ENCODE measurements at regions not wholly inside any gene's neighbourhood (a gene's known extent, or its start where the extent isn't known, plus 50 kb on each side); places are given as distances from the start of the nearest gene placed in this dataset.

DNA sequence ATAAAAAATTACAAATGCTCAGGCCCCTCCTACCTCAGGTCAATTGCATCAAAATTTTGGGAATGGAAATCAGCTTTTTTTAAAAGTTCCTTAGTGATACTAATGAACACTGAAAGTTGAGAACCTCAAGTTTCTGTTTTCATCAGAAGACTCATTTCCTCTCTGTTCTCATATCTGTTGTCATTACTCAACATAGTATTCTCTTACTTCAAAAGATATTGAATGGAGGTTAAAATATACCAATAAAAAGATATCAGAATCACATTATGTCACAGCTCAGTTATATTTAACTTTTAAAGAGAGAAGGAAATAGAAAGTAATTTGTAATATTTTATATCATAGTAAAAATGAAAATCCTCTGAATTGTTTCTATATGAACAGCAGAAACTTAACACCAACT lies 959.4 kb upstream of the LRRTM1 start:
- no peak for DNase-seq (ENCODE audit: low read depth in 4 of 4, low spot score in 3 of 4)

- no peak for DNase-seq (ENCODE audit: low read depth in 4 of 4, low spot score in 3 of 4)
These were observed 955.8 kb upstream of the LRRTM1 start for GRCh38 chr2:81260320-81260719.

GRCh38 chr2:81250270-81250669 lies 945.7 kb upstream of the LRRTM1 start:
- DNase-seq (ENCODE audit: low read depth in 4 of 4, low spot score in 3 of 4) = no peak

GRCh38 chr2:81249152-81249551 lies 944.6 kb upstream of the LRRTM1 start:
- DNase-seq (ENCODE audit: low read depth in 4 of 4, low spot score in 3 of 4) = no peak

DNA sequence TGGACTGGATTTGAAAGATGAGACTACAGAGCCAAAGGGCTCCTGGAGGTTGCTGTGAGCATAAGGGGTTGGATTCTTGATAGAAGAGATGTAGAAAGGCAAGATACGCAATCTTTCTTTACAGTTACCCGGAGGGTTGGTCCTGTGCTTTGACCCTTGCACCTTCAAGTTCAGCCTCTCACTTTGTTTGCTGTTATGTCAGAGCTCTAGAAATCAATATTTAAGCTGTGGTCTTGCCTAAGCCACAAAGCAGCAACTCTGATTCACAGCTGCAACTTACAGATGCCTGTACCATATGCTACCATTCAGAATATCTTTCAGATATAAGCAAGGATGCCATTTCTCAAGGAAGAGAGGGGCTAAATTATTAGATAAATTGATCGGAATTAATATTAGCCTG lies 943.1 kb upstream of the LRRTM1 start:
- DNase-seq (ENCODE audit: low read depth in 4 of 4, low spot score in 3 of 4) = no peak

- DNase-seq (ENCODE audit: low read depth in 4 of 4, low spot score in 3 of 4) = no peak
These were observed 937.9 kb upstream of the LRRTM1 start for GRCh38 chr2:81242501-81242900.

- no peak for DNase-seq (ENCODE audit: low read depth in 4 of 4, low spot score in 3 of 4)
These were observed 933.9 kb upstream of the LRRTM1 start for GRCh38 chr2:81238462-81238861.

DNA sequence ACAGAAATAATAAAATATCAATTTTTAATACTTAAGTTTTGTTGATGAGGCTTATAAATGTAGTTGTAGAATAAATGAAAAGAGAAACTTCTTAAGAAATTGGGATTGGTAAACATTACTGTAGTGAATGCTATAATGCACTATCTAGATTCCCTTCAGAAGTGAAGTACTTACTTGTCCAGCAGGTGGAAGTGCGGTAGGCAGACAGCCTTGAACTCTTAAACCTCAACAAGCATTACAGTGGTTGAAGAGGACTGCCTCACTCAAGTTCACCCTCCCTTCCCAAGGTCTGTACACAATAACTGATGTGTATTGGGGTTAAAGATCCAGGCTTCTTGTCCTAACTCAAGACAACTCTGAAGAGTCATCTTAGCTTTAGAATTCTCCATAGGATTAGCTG lies 931.0 kb upstream of the LRRTM1 start:
- no peak for DNase-seq (ENCODE audit: low read depth in 4 of 4, low spot score in 3 of 4)

GRCh38 chr2:81234711-81235110 lies 930.2 kb upstream of the LRRTM1 start:
- DNase-seq (ENCODE audit: low read depth in 4 of 4, low spot score in 3 of 4) = no peak

DNA sequence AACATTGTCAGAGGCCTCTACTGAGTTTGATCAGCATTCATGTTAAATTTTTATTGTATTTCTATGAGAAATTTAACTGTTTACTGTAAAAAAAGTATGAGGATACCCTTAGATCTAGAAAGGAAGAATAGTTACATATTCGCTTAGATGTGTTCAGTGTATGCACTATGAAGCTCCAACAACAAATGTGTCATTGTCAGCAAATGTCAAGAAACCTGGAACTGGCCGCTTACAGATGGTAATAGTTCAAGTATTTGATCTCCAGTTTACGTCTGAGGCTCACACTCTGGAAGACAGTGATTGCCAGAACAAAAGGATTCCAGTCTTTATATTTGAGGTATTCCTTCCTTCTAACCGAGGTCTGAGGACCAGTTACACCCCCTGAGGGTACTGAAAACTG lies 921.2 kb upstream of the LRRTM1 start:
- no peak for DNase-seq (ENCODE audit: low read depth in 4 of 4, low spot score in 3 of 4)

GRCh38 chr2:81213598-81213997 lies 909.0 kb upstream of the LRRTM1 start:
- no peak for DNase-seq (ENCODE audit: low read depth in 4 of 4, low spot score in 3 of 4)

GRCh38 chr2:81206216-81206615 lies 901.7 kb upstream of the LRRTM1 start:
- DNase-seq (ENCODE audit: low read depth in 4 of 4, low spot score in 3 of 4) = no peak

- no peak for DNase-seq (ENCODE audit: low read depth in 4 of 4, low spot score in 3 of 4)
These were observed 892.5 kb upstream of the LRRTM1 start for GRCh38 chr2:81196933-81197628.

DNA sequence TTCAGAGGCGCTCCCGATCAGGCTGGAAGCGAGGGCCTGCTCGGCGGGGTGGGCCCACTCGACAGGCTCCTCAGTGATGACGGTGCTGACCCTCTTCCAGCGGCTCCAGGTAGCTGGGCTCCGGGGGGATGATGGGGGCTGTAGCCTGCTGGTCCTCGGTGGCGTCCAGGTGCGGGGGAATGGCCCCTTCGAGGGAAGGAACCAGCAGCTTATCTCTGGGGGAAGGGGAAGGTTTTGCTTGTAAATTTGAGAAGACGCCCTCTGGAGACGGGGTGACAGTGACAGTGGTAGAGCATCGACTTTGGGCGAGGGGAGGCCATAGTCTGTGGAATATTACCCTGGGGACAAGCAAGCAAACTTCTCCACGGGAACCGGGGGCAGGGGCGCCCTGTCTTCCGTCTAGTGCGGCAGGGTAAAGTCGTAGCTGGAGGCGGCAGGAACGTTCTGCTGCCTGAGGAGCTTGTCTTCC lies 891.9 kb upstream of the LRRTM1 start:
- DNase-seq (ENCODE audit: low read depth in 4 of 4, low spot score in 3 of 4) = no peak

GRCh38 chr2:81195774-81196382 lies 891.3 kb upstream of the LRRTM1 start:
- no peak for DNase-seq (ENCODE audit: low read depth in 4 of 4, low spot score in 3 of 4)

DNA sequence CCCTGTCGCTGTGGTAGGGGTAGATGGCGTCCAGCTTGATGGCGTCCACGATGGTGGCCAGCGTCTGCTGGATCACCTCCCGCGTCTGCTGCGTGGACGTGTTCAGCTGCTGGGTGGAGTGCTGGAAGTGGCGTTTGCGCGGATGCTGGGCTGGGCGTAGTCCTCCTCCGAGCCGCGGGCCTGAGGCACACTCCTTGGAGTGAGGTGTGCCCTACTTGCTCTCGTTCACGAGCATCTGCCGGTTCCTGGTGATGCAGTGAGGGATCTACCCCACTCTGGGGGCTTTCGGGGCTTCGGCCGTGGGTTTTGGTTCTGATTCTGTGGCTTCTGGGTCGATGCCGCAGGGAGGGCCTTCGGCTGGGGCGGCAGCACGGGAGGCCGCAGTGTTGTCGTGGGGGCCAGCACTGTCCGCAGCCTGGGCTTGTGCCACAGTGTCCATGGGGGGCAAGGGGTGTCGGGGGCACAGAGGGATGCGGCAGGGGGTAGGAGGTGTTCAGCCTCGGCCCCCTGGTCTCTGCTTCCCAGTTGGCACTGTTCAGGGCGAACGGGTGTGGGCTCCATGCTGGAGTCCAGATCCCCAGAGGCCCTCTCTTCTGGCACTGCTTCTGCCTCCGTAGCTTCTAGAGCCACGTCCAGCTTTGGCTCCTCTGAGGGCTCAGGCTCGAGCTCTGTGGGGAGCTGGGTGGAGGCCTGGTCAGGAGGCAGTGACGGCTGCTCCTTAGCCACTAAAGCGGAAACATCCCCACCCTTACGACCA lies 890.6 kb upstream of the LRRTM1 start:
- DNase-seq (ENCODE audit: low read depth in 4 of 4, low spot score in 3 of 4) = no peak

GRCh38 chr2:81194581-81194980 lies 890.0 kb upstream of the LRRTM1 start:
- no peak for DNase-seq (ENCODE audit: low read depth in 4 of 4, low spot score in 3 of 4)

- no peak for DNase-seq (ENCODE audit: low read depth in 4 of 4, low spot score in 3 of 4)
These were observed 889.6 kb upstream of the LRRTM1 start for GRCh38 chr2:81194176-81194575.

DNA sequence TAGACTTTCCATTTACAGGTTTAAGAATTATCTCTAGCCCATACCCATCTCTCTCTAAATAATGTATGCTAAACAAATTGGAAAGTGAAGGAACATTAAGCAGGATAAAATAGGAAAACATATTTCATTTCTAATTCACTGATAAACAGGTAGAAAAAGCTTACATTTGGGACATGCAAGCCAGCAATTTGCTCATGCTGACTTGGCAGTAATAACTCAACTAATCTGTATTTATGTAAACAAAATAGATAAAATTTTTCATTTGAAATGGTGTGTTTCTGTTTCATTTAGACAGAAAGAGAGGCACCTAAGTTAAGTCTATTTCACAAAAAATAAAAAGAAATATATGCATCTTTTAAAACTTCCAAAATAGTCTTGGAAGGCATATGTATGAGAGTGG lies 877.3 kb upstream of the LRRTM1 start:
- DNase-seq (ENCODE audit: low read depth in 4 of 4, low spot score in 3 of 4) = no peak

- DNase-seq (ENCODE audit: low read depth in 4 of 4, low spot score in 3 of 4) = no peak
These were observed 866.9 kb upstream of the LRRTM1 start for GRCh38 chr2:81171447-81171846.

GRCh38 chr2:81163583-81163982 lies 859.0 kb upstream of the LRRTM1 start:
- no peak for DNase-seq (ENCODE audit: low read depth in 4 of 4, low spot score in 3 of 4)

- no peak for DNase-seq (ENCODE audit: low read depth in 4 of 4, low spot score in 3 of 4)
These were observed 854.0 kb upstream of the LRRTM1 start for GRCh38 chr2:81158505-81158904.

Data from right renal pelvis (tissue), 4 donors.